EH (cell line): ENCODE measurements at regions not wholly inside any gene's neighbourhood (a gene's known extent, or its start where the extent isn't known, plus 50 kb on each side); places are given as distances from the start of the nearest gene placed in this dataset.
"Not testable (repeated sequence)": the region's sequence is repeated elsewhere in the genome, so short reads cannot be mapped to it uniquely, and the experiment has no call there.

Experiments used
- DNase-seq: peaks from one replicate; pipeline ENCODE4 v3.0.0-alpha.2; 2015; ENCODE audit warnings: low read depth

DNA sequence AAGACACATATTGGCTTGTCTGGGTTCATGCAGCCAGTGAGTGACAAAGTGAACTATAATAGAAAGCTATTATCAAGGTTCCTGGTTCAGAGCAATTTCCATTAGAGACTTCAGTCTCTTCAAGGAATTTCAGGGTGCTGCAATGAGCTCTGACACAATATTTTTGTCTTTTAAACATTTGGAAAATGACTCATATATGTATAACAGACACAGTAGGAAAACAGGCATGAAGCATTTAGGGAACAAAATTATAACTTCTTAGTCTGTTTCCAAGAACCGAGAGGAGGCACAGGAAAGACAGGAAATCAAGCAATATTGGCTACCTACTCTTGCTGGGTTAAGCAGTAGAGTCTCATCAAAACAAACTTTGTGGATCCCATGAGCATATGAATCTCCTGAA is 170.4 kb downstream of the PTPRC start:
- DNase-seq, result peak; percentile 58

DNA sequence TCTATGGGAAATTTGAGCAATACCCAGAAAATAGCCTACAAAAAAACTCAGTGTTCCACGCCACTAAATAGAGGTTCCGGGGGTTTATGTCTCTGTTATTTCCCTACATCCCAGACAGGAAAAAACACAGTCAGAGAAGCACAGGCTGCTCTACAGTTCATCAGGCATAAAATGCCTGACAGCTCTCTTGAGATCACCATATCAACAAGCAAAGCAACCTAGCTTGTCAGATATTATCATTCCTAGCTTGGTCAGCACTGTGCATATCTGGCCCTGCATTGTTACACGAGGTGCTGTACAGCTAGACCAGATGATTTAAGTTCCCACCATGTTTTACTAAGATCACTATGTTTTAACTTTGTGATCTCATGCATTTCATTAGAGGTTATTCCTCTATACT is 172.6 kb downstream of the PTPRC start:
- DNase-seq, result no peak

GRCh38 chr1:198823626-198824025 is 184.8 kb downstream of the PTPRC start:
- DNase-seq, result peak; percentile 15

- no peak for DNase-seq
Observed at GRCh38 chr1:198825254-198825653, 186.4 kb downstream of the PTPRC start.

DNA sequence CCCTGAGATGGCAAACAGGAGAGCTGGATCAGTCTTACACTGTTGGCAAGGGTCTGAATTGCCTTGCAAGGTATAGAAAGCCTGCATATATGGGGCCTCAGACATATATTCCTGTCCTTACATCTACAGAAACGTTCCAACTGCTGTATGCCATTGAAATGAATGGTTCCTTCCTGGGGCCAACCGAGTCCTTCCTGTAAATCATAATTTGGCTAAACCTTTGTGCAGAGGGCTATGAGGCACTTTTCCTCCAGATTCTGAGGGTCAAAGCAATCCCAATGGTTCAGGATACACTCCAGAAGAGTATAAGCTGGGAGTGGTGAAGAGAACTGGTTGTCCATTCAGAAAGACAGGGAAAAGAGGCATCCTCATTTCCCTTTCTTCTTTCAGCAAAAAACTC is 190.5 kb downstream of the PTPRC start:
- DNase-seq, result no peak

- DNase-seq, result peak; percentile 40
Observed at GRCh38 chr1:198829944-198830343, 191.1 kb downstream of the PTPRC start.

DNA sequence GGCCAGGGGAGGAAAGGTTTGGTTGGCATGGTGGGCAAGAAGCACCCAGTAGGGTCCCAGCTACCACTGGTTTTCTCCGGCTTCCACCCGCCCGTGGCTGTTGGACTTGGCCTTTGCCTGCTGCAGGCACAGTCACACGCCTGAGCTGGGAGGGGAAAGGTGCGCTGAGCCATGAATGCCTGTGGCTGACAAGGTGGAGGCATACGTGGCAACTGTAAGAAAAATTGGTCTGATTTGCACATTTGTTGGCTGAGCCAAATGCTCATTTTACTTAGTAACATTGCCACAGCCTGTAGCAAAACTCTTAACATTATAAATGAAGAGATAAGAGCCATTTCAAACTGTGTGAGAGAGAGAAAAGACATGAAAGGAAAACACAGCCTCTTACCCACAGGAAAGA is 191.6 kb downstream of the PTPRC start:
- DNase-seq, result no peak

DNA sequence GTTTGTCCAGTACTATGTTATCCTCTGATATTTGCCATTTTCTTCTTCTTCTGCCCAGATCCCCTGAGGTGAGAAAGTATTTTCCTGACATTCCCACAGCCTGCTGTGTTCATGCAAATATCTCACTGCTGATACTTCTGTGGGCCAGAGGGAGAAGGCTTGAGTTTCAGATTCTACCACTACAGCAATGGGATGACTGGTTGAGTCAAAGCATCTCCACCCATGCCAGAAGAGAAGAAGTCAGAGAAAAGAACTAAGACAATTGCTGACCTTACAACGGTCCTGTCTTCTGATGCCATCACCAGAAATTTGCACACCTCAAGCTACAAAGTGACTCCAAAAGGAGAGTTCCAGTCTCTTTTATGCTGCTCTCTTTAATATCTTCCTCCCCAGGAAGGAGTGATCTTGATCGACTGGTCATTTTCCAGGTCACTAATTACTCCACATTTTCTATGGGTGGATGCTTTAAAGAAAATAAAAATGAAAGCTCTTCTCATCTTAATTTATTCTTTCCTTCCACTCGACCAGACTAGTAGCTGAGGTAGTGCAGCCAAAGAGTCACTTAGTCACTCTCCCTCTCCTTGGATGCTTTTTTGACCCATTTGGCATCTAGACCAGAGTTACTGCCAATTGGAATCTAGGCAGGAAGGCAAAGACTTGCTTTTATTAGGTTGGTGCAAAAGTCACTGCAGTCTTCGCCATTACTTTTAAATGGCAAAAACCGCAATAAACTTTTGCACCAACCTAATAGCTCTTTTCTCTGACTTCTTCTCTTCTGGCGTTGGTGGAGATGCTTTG is 195.1 kb downstream of the PTPRC start:
- DNase-seq, result no peak

DNA sequence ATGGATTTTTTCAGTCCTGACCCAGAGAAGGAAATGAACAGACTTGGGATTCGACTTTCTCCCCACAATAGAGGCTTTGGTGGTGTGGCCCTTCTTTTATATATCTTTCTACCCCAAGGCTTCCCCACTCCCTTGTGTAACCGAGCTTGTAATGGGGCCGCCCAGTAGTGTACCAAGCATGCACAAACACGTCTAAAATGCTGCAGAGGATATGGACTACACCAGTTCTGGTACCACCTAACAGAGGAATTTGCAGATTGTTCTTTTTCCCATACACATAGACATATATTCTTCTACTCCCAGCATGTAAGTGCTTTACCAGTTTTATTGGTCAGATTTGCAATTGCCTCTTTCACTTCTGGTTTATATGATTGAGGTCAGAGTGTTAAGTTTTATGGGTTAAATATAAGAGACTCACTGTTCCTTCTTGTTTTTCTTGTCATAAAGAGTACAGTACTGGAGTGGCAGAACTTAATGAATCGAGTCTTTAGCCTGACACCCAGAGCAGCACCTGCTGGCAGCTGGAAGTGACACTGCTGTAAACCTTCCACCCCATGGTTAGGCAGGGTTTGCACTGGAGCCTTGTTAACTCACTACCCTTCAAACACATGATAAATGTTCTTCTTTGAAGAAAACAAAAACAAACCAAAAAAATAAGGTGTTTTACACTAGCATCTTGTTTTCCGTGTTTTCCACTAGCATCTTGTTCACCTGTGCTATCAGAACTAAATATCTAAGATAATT is 198.6 kb downstream of the PTPRC start:
- DNase-seq, result no peak

DNA sequence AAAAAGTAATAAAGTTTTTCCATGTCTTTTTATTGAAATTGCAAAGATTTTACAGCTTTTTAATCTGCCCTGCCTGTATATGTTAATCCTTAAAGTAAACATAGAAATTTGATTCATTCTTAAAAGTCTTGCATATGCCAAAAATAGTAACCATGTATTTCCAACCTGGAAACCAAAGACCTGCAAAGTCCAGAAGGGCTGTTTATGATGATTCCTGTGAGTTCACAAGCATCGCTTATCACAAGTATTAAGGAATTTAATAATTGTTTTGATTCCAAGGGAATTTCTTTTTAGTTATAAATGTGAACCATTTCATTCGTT is 199.1 kb downstream of the PTPRC start:
- DNase-seq, result no peak

- DNase-seq, result no peak
Observed at GRCh38 chr1:198841477-198841876, 202.6 kb downstream of the PTPRC start.

- no peak for DNase-seq
Observed at GRCh38 chr1:198842686-198843085, 203.8 kb downstream of the PTPRC start.

GRCh38 chr1:198845271-198845670 is 206.4 kb downstream of the PTPRC start:
- DNase-seq, result no peak

DNA sequence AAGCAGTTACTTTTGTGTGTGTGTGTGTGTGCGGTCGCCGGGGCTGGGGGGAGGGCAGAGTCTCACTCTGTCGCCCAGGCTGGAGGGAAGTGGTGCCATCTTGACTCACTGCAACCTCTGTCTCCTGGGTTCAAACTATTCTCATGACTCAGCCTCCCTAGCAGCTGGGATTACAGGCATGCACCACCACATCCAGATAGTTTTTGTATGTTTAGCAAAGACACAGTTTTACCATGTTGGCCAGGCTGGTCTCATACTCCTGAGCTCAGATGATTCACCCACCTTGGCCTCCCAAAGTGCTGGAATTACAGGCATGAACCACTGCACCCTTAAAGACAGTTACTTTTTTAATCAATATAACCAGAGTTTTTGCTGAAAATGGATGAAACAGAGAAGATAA is 207.0 kb downstream of the PTPRC start:
- DNase-seq, result peak; percentile 45

DNA sequence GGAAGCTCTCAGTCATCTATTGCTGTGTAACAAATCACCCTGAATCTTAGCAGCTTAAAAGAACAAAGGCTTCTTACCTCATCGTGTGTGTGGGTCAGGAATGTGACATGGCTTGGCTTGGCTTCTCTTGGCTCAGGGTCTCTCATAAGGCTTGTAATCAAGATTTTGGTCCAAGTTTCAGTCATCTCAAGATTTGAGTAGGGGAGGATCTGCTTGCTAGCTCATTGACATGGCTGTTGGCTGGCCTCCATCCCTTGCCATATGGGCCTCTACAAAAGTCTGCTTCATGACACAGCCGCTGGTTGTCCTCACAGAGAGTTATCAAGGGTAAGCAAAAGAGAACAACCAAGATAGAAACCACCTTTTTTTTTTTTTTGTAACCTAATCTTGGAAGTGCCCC is 207.7 kb downstream of the PTPRC start:
- no peak for DNase-seq

- peak; percentile 15 for DNase-seq
Observed at GRCh38 chr1:198848206-198848605, 209.4 kb downstream of the PTPRC start.

- DNase-seq, result no peak
Observed at GRCh38 chr1:198848649-198849048, 209.8 kb downstream of the PTPRC start.

DNA sequence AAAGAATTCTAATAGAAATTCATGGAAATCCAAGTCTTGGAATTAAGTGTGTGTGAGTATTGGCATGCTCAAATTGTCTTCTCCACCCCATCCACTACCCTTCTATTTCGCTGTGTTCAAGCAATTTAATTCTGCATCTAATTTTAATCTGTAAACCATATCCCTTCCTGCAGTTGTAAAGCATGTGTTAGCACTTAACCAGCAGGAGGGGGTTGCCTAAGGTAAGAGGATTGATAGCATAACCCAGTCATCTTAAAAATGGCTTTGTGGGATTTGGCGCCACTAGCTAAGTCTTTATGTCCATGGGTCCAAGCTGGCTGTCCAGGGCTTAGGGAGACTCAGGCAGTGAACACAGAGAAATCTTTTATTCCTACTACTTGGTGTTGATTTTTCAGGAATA is 210.3 kb downstream of the PTPRC start:
- no peak for DNase-seq

- no peak for DNase-seq
Observed at GRCh38 chr1:198850196-198850595, 211.4 kb downstream of the PTPRC start.

- not testable (repeated sequence) for DNase-seq
Observed at GRCh38 chr1:198850966-198851365, 212.1 kb downstream of the PTPRC start.

DNA sequence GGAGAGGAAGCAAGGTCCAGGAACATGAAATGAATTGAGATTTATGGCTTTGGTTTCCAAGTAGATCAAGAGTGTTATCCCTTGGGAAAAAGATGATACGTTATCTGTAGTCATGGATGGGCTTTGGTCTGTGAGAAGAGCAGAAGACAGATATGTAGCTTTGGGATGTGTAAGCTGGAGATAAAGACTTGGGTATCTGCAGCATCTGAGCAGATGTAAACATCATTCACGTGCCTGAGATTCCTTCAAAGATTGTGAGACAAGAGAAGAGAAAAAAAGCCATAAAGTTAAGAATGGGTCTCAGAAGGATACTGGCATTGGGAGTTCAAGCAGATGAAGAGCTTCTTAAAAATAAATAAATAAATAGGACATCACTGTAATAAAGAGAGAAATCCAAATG is 217.8 kb downstream of the PTPRC start:
- DNase-seq, result peak; percentile 81

- DNase-seq, result peak; percentile 8
Observed at GRCh38 chr1:198858033-198858432, 219.2 kb downstream of the PTPRC start.

DNA sequence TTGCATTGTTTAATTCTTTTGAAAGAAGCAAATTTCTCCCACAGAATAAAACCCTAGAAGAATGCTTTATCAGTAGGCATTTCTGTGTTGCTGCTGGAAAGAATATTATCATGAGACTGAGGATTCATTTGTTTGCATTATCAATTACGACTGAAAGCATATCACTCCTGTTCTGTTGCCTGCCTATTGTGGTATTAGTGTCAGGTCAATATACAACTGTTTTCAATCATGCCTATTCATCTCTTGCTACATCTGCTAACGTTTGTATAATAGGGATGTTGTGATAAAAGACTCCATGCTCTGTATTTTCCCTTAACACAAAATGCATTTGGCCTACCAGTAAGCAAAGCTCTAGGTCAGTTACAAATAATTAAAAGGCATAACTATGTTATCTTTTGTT is 221.5 kb downstream of the PTPRC start:
- DNase-seq, result no peak

GRCh38 chr1:198861636-198862035 is 222.8 kb downstream of the PTPRC start:
- DNase-seq, result no peak
